SK-N-SH (cell line): ENCODE measurements at regions not wholly inside any gene's neighbourhood (a gene's known extent, or its start where the extent isn't known, plus 50 kb on each side); places are given as distances from the start of the nearest gene placed in this dataset.

ENCODE experiments used
- CTCF ChIA-PET: fragments of 300-600, 350-600 bp; formaldehyde crosslinking; extraction: SDS; loops from one replicate; lab custom pipeline; 2021; lab: Yijun Ruan, JAX
- POLR2A ChIA-PET: fragments of 350-600 bp; sonication (Branson Sonifier 250); formaldehyde crosslinking; extraction: SDS; loops from one replicate; lab custom pipeline; 2020; ENCODE audit warnings: antibody characterized with exemption, inconsistent platforms; lab: Yijun Ruan, JAX
- DNase-seq: peaks from one replicate; pipeline ENCODE4 v3.0.0; 2012
- H2AFZ ChIP-seq: fragments of 200-600 bp; sonication (generic); 2 replicates; pipeline ENCODE4 v1.8.1; 2016; ENCODE audit warnings: antibody characterized with exemption, mild to moderate bottlenecking, low read depth
- H3F3A ChIP-seq: fragments of 200-600 bp; sonication (generic); replicated peaks from 2 replicates; pipeline ENCODE3; 2016; ENCODE audit warnings: antibody characterized with exemption, mild to moderate bottlenecking; ENCODE audit not compliant: insufficient read depth
- H3K27ac ChIP-seq, 2 experiments: fragments of 200-500 bp in 1 of 2; fragments of 200-600 bp in 1 of 2; sonication (Bioruptor generic) in 1 of 2; sonication (generic), shearing (Covaris generic) in 1 of 2; 2 replicates each; pipeline versions ENCODE4 v1.5.1 to v1.6.1; 2014 to 2016; ENCODE audit warnings: low read depth in 2 of 2, inconsistent platforms in 1 of 2, low read length in 1 of 2, mild to moderate bottlenecking in 1 of 2, mixed read lengths in 1 of 2
- H3K27me3 ChIP-seq: fragments of 200-600 bp; sonication (generic), shearing (Covaris generic); 2 replicates; pipeline ENCODE4 v1.6.1; 2016; ENCODE audit warnings: mixed run types; ENCODE audit not compliant: insufficient read depth
- H3K36me3 ChIP-seq, 2 experiments: fragments of 200-500 bp in 1 of 2; fragments of 200-600 bp in 1 of 2; sonication (Bioruptor generic) in 1 of 2; sonication (generic) in 1 of 2; replicated peaks in 1 of 2; 2 replicates each; pipeline versions ENCODE3 to v1.5.1; 2014 to 2016; ENCODE audit warnings: low read length in 1 of 2, mild to moderate bottlenecking in 1 of 2; ENCODE audit not compliant: insufficient read depth in 2 of 2, control insufficient read depth in 1 of 2
- H3K4me1 ChIP-seq, 2 experiments: fragments of 200-500 bp in 1 of 2; fragments of 200-600 bp in 1 of 2; sonication (Bioruptor generic) in 1 of 2; sonication (generic), shearing (Covaris generic) in 1 of 2; 2 replicates each; pipeline versions ENCODE4 v1.5.1 to v1.6.1; 2014 to 2016; ENCODE audit warnings: low read depth in 1 of 2, low read length in 1 of 2, mixed run types in 1 of 2; ENCODE audit not compliant: insufficient read depth in 2 of 2, control insufficient read depth in 1 of 2
- H3K4me2 ChIP-seq: fragments of 200-600 bp; sonication (generic), shearing (Covaris generic); 2 replicates; pipeline ENCODE4 v1.6.1; 2017; ENCODE audit warnings: mixed run types
- H3K4me3 ChIP-seq, 2 experiments: fragments of 200-500 bp in 1 of 2; fragments of 200-600 bp in 1 of 2; sonication (Bioruptor generic) in 1 of 2; sonication (generic), shearing (Covaris generic) in 1 of 2; 2 replicates each; pipeline versions ENCODE4 v1.5.1 to v1.8.1; 2014 to 2016; ENCODE audit warnings: low read depth in 2 of 2, inconsistent platforms in 1 of 2, low read length in 1 of 2, mild to moderate bottlenecking in 1 of 2, mixed read lengths in 1 of 2, moderate library complexity in 1 of 2
- H3K79me2 ChIP-seq: fragments of 200-600 bp; sonication (generic); 2 replicates; pipeline ENCODE4 v1.8.1; 2017; ENCODE audit warnings: mild to moderate bottlenecking; ENCODE audit not compliant: insufficient read depth
- H3K9ac ChIP-seq: fragments of 200-600 bp; sonication (generic); 2 replicates; pipeline ENCODE4 v1.6.1; 2017; ENCODE audit warnings: mixed run types
- H3K9me2 ChIP-seq: fragments of 200-600 bp; sonication (generic); 2 replicates; pipeline ENCODE4 v1.6.1; 2017; ENCODE audit warnings: mixed run types
- H3K9me3 ChIP-seq: fragments of 200-600 bp; sonication (generic); 2 replicates; pipeline ENCODE4 v1.6.1; 2017; ENCODE audit warnings: mixed run types, mild to moderate bottlenecking, moderate library complexity
- H4K20me1 ChIP-seq: fragments of 200-600 bp; sonication (generic); 2 replicates; pipeline ENCODE4 v1.6.1; 2017; ENCODE audit warnings: mild to moderate bottlenecking, mixed run types; ENCODE audit not compliant: insufficient read depth
- CHD2 ChIP-seq: fragments of 150-350 bp; IDR thresholded peaks from 2 replicates; pipeline ENCODE4 v1.6.1; 2018; ENCODE audit warnings: low read length; ENCODE audit not compliant: partially characterized antibody
- ELF1 ChIP-seq: IDR thresholded peaks from 2 replicates; pipeline ENCODE4 v1.4.0; 2012
- EP300 ChIP-seq, 2 experiments: IDR thresholded peaks; 2 replicates each; pipeline versions ENCODE4 v1.4.0 to v1.6.1; 2012; ENCODE audit warnings: borderline replicate concordance in 1 of 2, low read depth in 1 of 2, low read length in 1 of 2
- FOSL2 ChIP-seq: IDR thresholded peaks from 2 replicates; pipeline ENCODE4 v1.4.0; 2012; ENCODE audit warnings: low read depth, mild to moderate bottlenecking, moderate library complexity, borderline replicate concordance
- FOXM1 ChIP-seq: IDR thresholded peaks from 2 replicates; pipeline ENCODE4 v1.4.0; 2012; ENCODE audit warnings: low read depth, mild to moderate bottlenecking
- GABPA ChIP-seq: IDR thresholded peaks from 2 replicates; pipeline ENCODE4 v1.4.0; 2012; ENCODE audit warnings: low read depth, mild to moderate bottlenecking
- MAX ChIP-seq: IDR thresholded peaks from 2 replicates; pipeline ENCODE4 v1.4.0; 2012; ENCODE audit warnings: low read depth
- POLR2AphosphoS5 ChIP-seq: IDR thresholded peaks from 2 replicates; pipeline ENCODE4 v1.6.1; 2012; ENCODE audit warnings: low read depth, low read length
- RFX5 ChIP-seq: IDR thresholded peaks from 2 replicates; pipeline ENCODE4 v1.6.1; 2012; ENCODE audit warnings: mild to moderate bottlenecking, improper control_type of control experiment, low read length
- SMC3 ChIP-seq: IDR thresholded peaks from 2 replicates; pipeline ENCODE4 v1.6.1; 2012; ENCODE audit warnings: low read depth, low read length, improper control_type of control experiment
- TAF1 ChIP-seq: IDR thresholded peaks from 2 replicates; pipeline ENCODE4 v1.6.1; 2012; ENCODE audit warnings: low read depth, mild to moderate bottlenecking, low read length, moderate library complexity, borderline replicate concordance
- TEAD4 ChIP-seq: IDR thresholded peaks from 2 replicates; pipeline ENCODE4 v1.4.0; 2012; ENCODE audit warnings: mild to moderate bottlenecking, borderline replicate concordance; ENCODE audit not compliant: insufficient read depth
- USF1 ChIP-seq: IDR thresholded peaks from 2 replicates; pipeline ENCODE4 v1.4.0; 2012; ENCODE audit warnings: low read depth, borderline replicate concordance
- YY1 ChIP-seq: IDR thresholded peaks from 2 replicates; pipeline ENCODE4 v1.4.0; 2012; ENCODE audit warnings: low read depth, mild to moderate bottlenecking
- WGBS: methylation state at CpG from one replicate; pipeline ENCODE4 v1.1.6; 2017; ENCODE audit warnings: low lambda C conversion rate; 5-methylcytosine and 5-hydroxymethylcytosine counted together

GRCh38 chr2:176637142-176637485 lies 367.9 kb downstream of the MTX2 start:
- H3K4me1 ChIP-seq: peaks cover 23 to 27% of the 10 kb centered on the region in 2 experiments; a peak in 3 of 4 replicates
- POLR2A ChIA-PET: interaction anchor here (0.7 to 3.4 kb wide), 14 partner anchors 47 to 526 kb away, joined by 3 to 45 read pairs (median 6); partner anchors contain the start of genes HOXD8 and HOXD9
- TF ChIP-seq RFX5 (no peak), FOXM1 (no peak), FOSL2 (no peak), TEAD4 (no peak)
- peaks cover 19% of the 10 kb centered on the region for H3F3A ChIP-seq
- peak overlapping the region; percentile 73 to 96 for H3K27ac ChIP-seq
- H3K36me3 ChIP-seq: peaks cover 6% of the 10 kb centered on the region in 2 experiments
- H3K79me2 ChIP-seq: peaks cover 24% of the 10 kb centered on the region
- no peak for DNase-seq
- no peaks in the 10 kb centered on the region for H4K20me1 ChIP-seq
- H3K9me3 ChIP-seq: no peaks in the 10 kb centered on the region
- 6% methylated on average over 13 of the region's 13 CpGs for whole genome bisulfite sequencing
- H3K4me3 ChIP-seq: peak overlapping the region; percentile 75 to 82
- peak overlapping the region; percentile 90 for H3K4me2 ChIP-seq
- no peaks in the 10 kb centered on the region for H3K9me2 ChIP-seq
- H3K27me3 ChIP-seq: no peaks in the 10 kb centered on the region
- CTCF ChIA-PET: interaction anchor here (1.0 to 31.9 kb wide), 26 partner anchors 9 to 530 kb away, joined by 3 to 1047 read pairs (median 6); partner anchors contain the start of genes HOXD11, HOXD8, HOXD9 and MTX2
- peak overlapping the region; percentile 91 for H3K9ac ChIP-seq
- H2AFZ ChIP-seq: peak overlapping the region; percentile 99

GRCh38 chr2:176637486-176638166 lies 368.4 kb downstream of the MTX2 start:
- whole genome bisulfite sequencing: under 1% methylated on average over 45 of the region's 74 CpGs
- peak overlapping the region; percentile 99 for H2AFZ ChIP-seq
- peak overlapping the region; percentile 90 for H3K4me2 ChIP-seq
- ChIA-PET CTCF (interaction anchor here (0.6 to 31.9 kb wide), 43 partner anchors 9 to 540 kb away, joined by 3 to 1047 read pairs (median 5); partner anchors contain the start of genes HOXD11, HOXD8, HOXD9 and MTX2), POLR2A (interaction anchor here (0.6 to 3.4 kb wide), 15 partner anchors 48 to 526 kb away, joined by 3 to 45 read pairs (median 6); partner anchors contain the start of genes HOXD8 and HOXD9)
- no peaks in the 10 kb centered on the region for H3K9me2 ChIP-seq
- H3F3A ChIP-seq: peaks cover 19% of the 10 kb centered on the region
- peak overlapping the region; percentile 75 to 82 for H3K4me3 ChIP-seq
- H3K79me2 ChIP-seq: peaks cover 24% of the 10 kb centered on the region
- no peaks in the 10 kb centered on the region for H3K27me3 ChIP-seq
- peak; percentile 84 for DNase-seq
- no peaks in the 10 kb centered on the region for H4K20me1 ChIP-seq
- H3K27ac ChIP-seq: peak overlapping the region; percentile 73 to 96
- H3K9ac ChIP-seq: peak overlapping the region; percentile 91
- H3K4me1 ChIP-seq: peaks cover 24 to 26% of the 10 kb centered on the region in 2 experiments; a peak in 3 of 4 replicates
- TF ChIP-seq GABPA (peak; percentile 46), SMC3 (no peak; the same call in 1 of the 2 replicates), YY1 (0 out of 2 replicates have a peak, but pooled peaks have one; percentile 32), TAF1 (peak; percentile 31; the same call in 1 of the 2 replicates), CHD2 (peak; percentile 6), TEAD4 (no peak), ELF1 (no peak), MAX (peak; percentile 65; the same call in 1 of the 2 replicates), EP300 (IDR thresholded peaks at IDR 0.05; ENCODE audit: borderline replicate concordance in 1 of 2, low read depth in 1 of 2, low read length in 1 of 2) (no peak; a peak in 1 of 4 replicates), USF1 (0 out of 2 replicates have a peak, but pooled peaks have one; percentile 6), POLR2AphosphoS5 (0 out of 2 replicates have a peak, but pooled peaks have one; percentile 62)
- no peaks in the 10 kb centered on the region for H3K9me3 ChIP-seq
- peaks cover under 1 to 2% of the 10 kb centered on the region in 2 experiments for H3K36me3 ChIP-seq
